ENCODE measurements at regions not wholly inside any gene's neighbourhood (a gene's known extent, or its start where the extent isn't known, plus 50 kb on each side); places are given as distances from the start of the nearest gene placed in this dataset.

- ATAC-seq (replicated peaks in 1 of 4): no peak
- no peaks in the 10 kb centered on the region for H3K4me1 ChIP-seq (ENCODE audit: control insufficient read depth in 1 of 2, extremely low read depth in 1 of 2, insufficient read depth in 2 of 2, low read length in 2 of 2)
- no peaks in the 10 kb centered on the region for H3K27me3 ChIP-seq (replicated peaks in 1 of 2; ENCODE audit: control insufficient read depth in 2 of 2, extremely low read depth in 1 of 2, insufficient read depth in 2 of 2, low read length in 1 of 2)
- DNase-seq: no peak
- no peaks in the 10 kb centered on the region for H3K36me3 ChIP-seq (ENCODE audit: control insufficient read depth in 2 of 2, extremely low read depth in 1 of 2, insufficient read depth in 1 of 2, low read length in 1 of 2)
- no peaks in the 10 kb centered on the region for H3K4me1 Mint-ChIP-seq
- H3K27ac ChIP-seq (ENCODE audit: low read length): no peak overlapping the region
- no peaks in the 10 kb centered on the region for H3K9me3 ChIP-seq
- no peaks in the 10 kb centered on the region for H3K27me3 Mint-ChIP-seq
- WGBS (ENCODE audit: insufficient coverage): no CpG with 5 or more reads among the region's 4 CpGs
- ChIA-PET CTCF (no interaction called here), POLR2A (no interaction called here)
- H3K27ac Mint-ChIP-seq: no peak overlapping the region
- H3K9me3 Mint-ChIP-seq: no peaks in the 10 kb centered on the region
- H3K4me3 ChIP-seq (ENCODE audit: control insufficient read depth in 1 of 2, extremely low read depth in 1 of 2, low read length in 1 of 2): no peak overlapping the region
- no peak overlapping the region for H3K4me3 Mint-ChIP-seq
- no peaks in the 10 kb centered on the region for H3K36me3 Mint-ChIP-seq
Measured at GRCh38 chr6:105954148-105954547, 132.0 kb upstream of the PRDM1 start.

GRCh38 chr6:105952772-105953690, 133.1 kb upstream of the PRDM1 start:
- Histone ChIP-seq H3K27ac (ENCODE audit: low read length) (no peak overlapping the region), H3K36me3 (ENCODE audit: control insufficient read depth in 2 of 2, extremely low read depth in 1 of 2, insufficient read depth in 1 of 2, low read length in 1 of 2) (no peaks in the 10 kb centered on the region), H3K9me3 (no peaks in the 10 kb centered on the region), H3K4me3 (ENCODE audit: control insufficient read depth in 1 of 2, extremely low read depth in 1 of 2, low read length in 1 of 2) (no peak overlapping the region), H3K4me1 (ENCODE audit: control insufficient read depth in 1 of 2, extremely low read depth in 1 of 2, insufficient read depth in 2 of 2, low read length in 2 of 2) (no peaks in the 10 kb centered on the region), H3K27me3 (replicated peaks in 1 of 2; ENCODE audit: control insufficient read depth in 2 of 2, extremely low read depth in 1 of 2, insufficient read depth in 2 of 2, low read length in 1 of 2) (no peaks in the 10 kb centered on the region)
- 100% methylated on average over 1 of the region's 7 CpGs for WGBS (ENCODE audit: insufficient coverage)
- Mint-ChIP-seq H3K27ac (no peak overlapping the region), H3K4me3 (no peak overlapping the region), H3K27me3 (no peaks in the 10 kb centered on the region), H3K36me3 (no peaks in the 10 kb centered on the region), H3K9me3 (no peaks in the 10 kb centered on the region), H3K4me1 (no peaks in the 10 kb centered on the region)
- CTCF ChIA-PET: no interaction called here
- DNase-seq: no peak
- POLR2A ChIA-PET: interaction anchor here (0.7 to 1.2 kb wide), 2 partner anchors 20 to 40 kb away, joined by 3 to 5 read pairs; no protein-coding TSS in a partner anchor
- ATAC-seq (replicated peaks in 1 of 4): no peak

- Histone ChIP-seq H3K27me3 (replicated peaks in 1 of 2; ENCODE audit: control insufficient read depth in 2 of 2, extremely low read depth in 1 of 2, insufficient read depth in 2 of 2, low read length in 1 of 2) (no peaks in the 10 kb centered on the region), H3K27ac (ENCODE audit: low read length) (no peak overlapping the region), H3K9me3 (no peaks in the 10 kb centered on the region), H3K4me1 (ENCODE audit: control insufficient read depth in 1 of 2, extremely low read depth in 1 of 2, insufficient read depth in 2 of 2, low read length in 2 of 2) (no peaks in the 10 kb centered on the region), H3K36me3 (ENCODE audit: control insufficient read depth in 2 of 2, extremely low read depth in 1 of 2, insufficient read depth in 1 of 2, low read length in 1 of 2) (no peaks in the 10 kb centered on the region), H3K4me3 (ENCODE audit: control insufficient read depth in 1 of 2, extremely low read depth in 1 of 2, low read length in 1 of 2) (no peak overlapping the region)
- POLR2A ChIA-PET: interaction anchor here in 1 of 2 donors (1.2 kb wide), 1 partner anchor 41 kb away, joined by 3 read pairs; no protein-coding TSS in a partner anchor
- no peaks in the 10 kb centered on the region for H3K9me3 Mint-ChIP-seq
- no peak for DNase-seq
- H3K27me3 Mint-ChIP-seq: no peaks in the 10 kb centered on the region
- H3K4me1 Mint-ChIP-seq: no peaks in the 10 kb centered on the region
- no peak for ATAC-seq (replicated peaks in 1 of 4)
- no peak overlapping the region for H3K4me3 Mint-ChIP-seq
- no peaks in the 10 kb centered on the region for H3K36me3 Mint-ChIP-seq
- no peak overlapping the region for H3K27ac Mint-ChIP-seq
- CTCF ChIA-PET: no interaction called here
- WGBS (ENCODE audit: insufficient coverage): no CpG with 5 or more reads among the region's 3 CpGs
Measured at GRCh38 chr6:105952326-105952725, 133.8 kb upstream of the PRDM1 start.

- H3K36me3 Mint-ChIP-seq: no peaks in the 10 kb centered on the region
- CTCF ChIA-PET: no interaction called here
- Histone ChIP-seq H3K27ac (ENCODE audit: low read length) (no peak overlapping the region), H3K4me1 (ENCODE audit: control insufficient read depth in 1 of 2, extremely low read depth in 1 of 2, insufficient read depth in 2 of 2, low read length in 2 of 2) (no peaks in the 10 kb centered on the region), H3K36me3 (ENCODE audit: control insufficient read depth in 2 of 2, extremely low read depth in 1 of 2, insufficient read depth in 1 of 2, low read length in 1 of 2) (no peaks in the 10 kb centered on the region), H3K27me3 (replicated peaks in 1 of 2; ENCODE audit: control insufficient read depth in 2 of 2, extremely low read depth in 1 of 2, insufficient read depth in 2 of 2, low read length in 1 of 2) (no peaks in the 10 kb centered on the region), H3K9me3 (no peaks in the 10 kb centered on the region), H3K4me3 (ENCODE audit: control insufficient read depth in 1 of 2, extremely low read depth in 1 of 2, low read length in 1 of 2) (no peak overlapping the region)
- no peaks in the 10 kb centered on the region for H3K4me1 Mint-ChIP-seq
- H3K4me3 Mint-ChIP-seq: no peak overlapping the region
- POLR2A ChIA-PET: interaction anchor here in 1 of 2 donors (0.5 kb wide), 1 partner anchor 1082 kb away, joined by 3 read pairs; no protein-coding TSS in a partner anchor
- no peak overlapping the region for H3K27ac Mint-ChIP-seq
- 96% methylated on average over 3 of the region's 4 CpGs for WGBS (ENCODE audit: insufficient coverage)
- H3K27me3 Mint-ChIP-seq: no peaks in the 10 kb centered on the region
- H3K9me3 Mint-ChIP-seq: no peaks in the 10 kb centered on the region
- ATAC-seq (replicated peaks in 1 of 4) (no peak), DNase-seq (no peak)
Measured at GRCh38 chr6:105951322-105951721, 134.8 kb upstream of the PRDM1 start.

DNA sequence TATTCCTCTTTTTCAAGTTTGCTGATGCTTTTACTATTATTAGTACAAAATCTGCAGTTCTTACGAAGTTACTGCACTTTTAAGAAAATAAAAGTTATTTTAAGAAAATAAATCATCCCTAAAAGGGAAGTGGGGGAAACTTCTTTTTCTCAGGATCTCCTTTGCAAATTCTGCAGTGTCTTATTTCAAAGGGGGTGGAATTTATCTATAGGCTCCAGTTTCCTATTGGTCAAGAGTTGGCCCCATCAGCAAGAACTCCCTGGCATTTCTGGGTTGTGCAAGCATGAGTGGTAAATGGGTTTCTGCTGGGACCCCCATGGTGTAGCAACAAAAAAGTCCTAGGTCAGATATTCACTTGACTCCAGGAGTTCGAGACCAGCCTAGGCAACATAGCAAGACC, 136.3 kb upstream of the PRDM1 start:
- ATAC-seq (replicated peaks in 1 of 4): no peak
- no peaks in the 10 kb centered on the region for H3K27me3 ChIP-seq (replicated peaks in 1 of 2; ENCODE audit: control insufficient read depth in 2 of 2, extremely low read depth in 1 of 2, insufficient read depth in 2 of 2, low read length in 1 of 2)
- no peak overlapping the region for H3K4me3 ChIP-seq (ENCODE audit: control insufficient read depth in 1 of 2, extremely low read depth in 1 of 2, low read length in 1 of 2)
- no peaks in the 10 kb centered on the region for H3K9me3 Mint-ChIP-seq
- ChIA-PET POLR2A (no interaction called here), CTCF (no interaction called here)
- no peaks in the 10 kb centered on the region for H3K36me3 Mint-ChIP-seq
- H3K4me3 Mint-ChIP-seq: no peak overlapping the region
- no peaks in the 10 kb centered on the region for H3K9me3 ChIP-seq
- H3K4me1 Mint-ChIP-seq: no peaks in the 10 kb centered on the region
- no peak overlapping the region for H3K27ac ChIP-seq (ENCODE audit: low read length)
- WGBS (ENCODE audit: insufficient coverage): no CpG with 5 or more reads among the region's 2 CpGs
- H3K4me1 ChIP-seq (ENCODE audit: control insufficient read depth in 1 of 2, extremely low read depth in 1 of 2, insufficient read depth in 2 of 2, low read length in 2 of 2): no peaks in the 10 kb centered on the region
- no peak for DNase-seq
- peaks cover 0 to 7% of the 10 kb centered on the region in 2 donors for H3K27me3 Mint-ChIP-seq
- no peaks in the 10 kb centered on the region for H3K36me3 ChIP-seq (ENCODE audit: control insufficient read depth in 2 of 2, extremely low read depth in 1 of 2, insufficient read depth in 1 of 2, low read length in 1 of 2)
- no peak overlapping the region for H3K27ac Mint-ChIP-seq

DNA sequence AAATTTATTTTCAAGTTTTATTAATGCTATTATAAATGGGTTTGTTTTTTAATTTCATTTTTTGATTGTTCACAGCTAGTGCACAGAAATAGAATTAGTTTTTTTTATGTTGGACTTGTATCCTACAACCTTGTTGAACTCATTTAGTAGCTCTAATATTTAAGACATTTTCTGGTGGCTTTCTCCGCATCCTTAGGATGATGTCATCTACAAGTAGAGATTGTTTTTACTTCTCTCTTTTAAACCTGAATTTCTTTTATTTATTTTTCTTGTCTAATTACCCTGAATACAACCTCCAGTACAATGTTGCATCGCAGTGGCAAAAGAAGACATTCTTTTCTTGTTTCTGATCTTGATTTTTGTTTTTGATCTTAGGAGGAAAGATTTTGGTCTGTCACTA, 142.6 kb upstream of the PRDM1 start:
- WGBS (ENCODE audit: insufficient coverage): no CpG with 5 or more reads among the region's 2 CpGs

More for the DNA sequence above, 142.6 kb upstream of the PRDM1 start:
- ChIA-PET POLR2A (interaction anchor here in 1 of 2 donors (0.6 kb wide), 1 partner anchor 237 kb away, joined by 3 read pairs; no protein-coding TSS in a partner anchor), CTCF (no interaction called here)
- H3K36me3 ChIP-seq (ENCODE audit: control insufficient read depth in 2 of 2, extremely low read depth in 1 of 2, insufficient read depth in 1 of 2, low read length in 1 of 2): no peaks in the 10 kb centered on the region
- H3K9me3 ChIP-seq: no peaks in the 10 kb centered on the region
- Mint-ChIP-seq H3K27me3 (peaks cover 3 to 7% of the 10 kb centered on the region in 2 donors), H3K9me3 (no peaks in the 10 kb centered on the region), H3K27ac (no peak overlapping the region), H3K36me3 (no peaks in the 10 kb centered on the region), H3K4me1 (peaks cover 6 to 13% (median 8%) of the 10 kb centered on the region in 3 donors), H3K4me3 (no peak overlapping the region)
- no peak overlapping the region for H3K4me3 ChIP-seq (ENCODE audit: control insufficient read depth in 1 of 2, extremely low read depth in 1 of 2, low read length in 1 of 2)
- peaks cover 0 to 9% of the 10 kb centered on the region in 2 experiments for H3K4me1 ChIP-seq (ENCODE audit: control insufficient read depth in 1 of 2, extremely low read depth in 1 of 2, insufficient read depth in 2 of 2, low read length in 2 of 2)
- H3K27ac ChIP-seq (ENCODE audit: low read length): no peak overlapping the region
- ATAC-seq (replicated peaks in 1 of 4) (no peak), DNase-seq (no peak)
- H3K27me3 ChIP-seq (replicated peaks in 1 of 2; ENCODE audit: control insufficient read depth in 2 of 2, extremely low read depth in 1 of 2, insufficient read depth in 2 of 2, low read length in 1 of 2): no peaks in the 10 kb centered on the region
